ENCODE measurements at regions not wholly inside any gene's neighbourhood (a gene's known extent, or its start where the extent isn't known, plus 50 kb on each side); places are given as distances from the start of the nearest gene placed in this dataset.
A peak's percentile ranks its signal among the peaks of the same experiment; 100 is the strongest.

DNA sequence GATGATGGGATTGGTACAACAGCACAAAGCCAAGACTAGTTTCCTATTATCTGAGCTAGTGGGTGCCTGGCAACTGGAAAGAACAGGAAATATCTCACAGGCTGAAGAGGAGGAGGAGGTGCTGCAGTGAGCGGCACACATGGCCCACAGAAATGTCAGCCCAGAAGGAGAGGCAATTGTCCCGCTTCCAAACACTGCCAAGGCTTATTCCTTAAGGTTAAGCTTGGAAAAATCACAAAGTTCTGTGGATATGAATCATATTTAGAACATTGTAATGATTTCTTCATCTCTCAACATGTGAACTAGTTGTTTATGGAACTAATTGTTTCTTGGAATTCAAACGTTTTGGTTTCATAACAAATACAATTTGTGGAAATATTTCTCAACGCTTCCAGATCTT lies 1019.5 kb upstream of the SEMA6A start:
- no peaks in the 10 kb centered on the region for H3K27me3 ChIP-seq (ENCODE audit: control insufficient read depth in 2 of 2, insufficient read depth in 1 of 2, low read length in 1 of 2)
- H3K36me3 ChIP-seq (ENCODE audit: control insufficient read depth in 2 of 2, insufficient read depth in 2 of 2, low read length in 1 of 2) = no peaks in the 10 kb centered on the region
- no peaks in the 10 kb centered on the region for H3K4me1 ChIP-seq (ENCODE audit: control insufficient read depth in 2 of 2, insufficient read depth in 2 of 2, low read length in 2 of 2)
- no peak overlapping the region for H3K27ac ChIP-seq (ENCODE audit: low read depth in 1 of 2, low read length in 1 of 2)
- 48% methylated on average over 4 of the region's 4 CpGs for WGBS
- DNase-seq (ENCODE audit: low read depth in 6 of 9, low spot score in 9 of 9) = no peak
- no peak overlapping the region for H3K4me3 ChIP-seq (ENCODE audit: low read length in 2 of 2)
- H3K9me3 ChIP-seq (ENCODE audit: control insufficient read depth in 2 of 2, insufficient read depth in 1 of 2, low read length in 1 of 2) = no peaks in the 10 kb centered on the region

DNA sequence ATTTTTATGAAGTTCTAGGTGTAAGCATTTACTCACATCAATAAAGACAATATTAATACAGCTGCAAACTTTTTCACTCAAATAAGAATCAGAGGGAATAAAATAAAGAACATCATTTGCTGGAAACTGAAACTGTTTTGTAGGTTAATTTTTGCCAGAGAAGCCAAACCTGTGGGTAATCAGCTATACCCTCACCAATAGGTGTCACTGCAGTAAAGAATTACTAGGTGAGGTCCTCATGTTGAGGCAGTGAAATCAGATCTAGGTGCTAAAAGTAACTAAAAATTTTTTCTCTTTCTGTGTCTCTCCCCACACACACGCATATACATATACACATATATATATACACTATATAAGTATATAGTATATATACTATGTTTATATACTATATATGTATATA lies 1016.3 kb upstream of the SEMA6A start:
- Histone ChIP-seq H3K27ac (ENCODE audit: low read depth in 1 of 2, low read length in 1 of 2) (no peak overlapping the region), H3K9me3 (ENCODE audit: control insufficient read depth in 2 of 2, insufficient read depth in 1 of 2, low read length in 1 of 2) (no peaks in the 10 kb centered on the region), H3K4me1 (ENCODE audit: control insufficient read depth in 2 of 2, insufficient read depth in 2 of 2, low read length in 2 of 2) (no peaks in the 10 kb centered on the region), H3K36me3 (ENCODE audit: control insufficient read depth in 2 of 2, insufficient read depth in 2 of 2, low read length in 1 of 2) (no peaks in the 10 kb centered on the region), H3K4me3 (ENCODE audit: low read length in 2 of 2) (no peak overlapping the region), H3K27me3 (ENCODE audit: control insufficient read depth in 2 of 2, insufficient read depth in 1 of 2, low read length in 1 of 2) (no peaks in the 10 kb centered on the region)
- peak in 1 of 9 donors; percentile 1 for DNase-seq (ENCODE audit: low read depth in 6 of 9, low spot score in 9 of 9)
- WGBS = 55% methylated on average over 1 of the region's 1 CpG

DNA sequence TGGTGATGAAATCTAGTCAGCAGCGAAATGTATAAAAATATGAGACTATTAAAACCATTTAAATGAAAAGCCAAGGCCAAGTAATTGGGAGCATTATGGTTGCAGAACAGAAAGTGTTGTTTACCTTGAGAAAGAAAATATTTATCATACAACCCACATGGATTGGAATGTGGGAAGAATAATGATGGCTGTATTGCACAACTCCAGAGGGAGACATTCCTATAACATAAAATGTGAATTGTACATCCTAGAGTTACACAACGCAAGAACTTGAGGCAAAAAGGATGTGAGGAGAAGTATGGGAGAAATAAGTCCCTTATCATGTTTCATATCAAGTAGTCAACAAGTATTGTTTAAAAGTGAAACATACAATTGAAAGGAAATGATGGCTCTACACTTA lies 1014.0 kb upstream of the SEMA6A start:
- Histone ChIP-seq H3K4me1 (ENCODE audit: control insufficient read depth in 2 of 2, insufficient read depth in 2 of 2, low read length in 2 of 2) (no peaks in the 10 kb centered on the region), H3K4me3 (ENCODE audit: low read length in 2 of 2) (no peak overlapping the region), H3K27ac (ENCODE audit: low read depth in 1 of 2, low read length in 1 of 2) (no peak overlapping the region), H3K9me3 (ENCODE audit: control insufficient read depth in 2 of 2, insufficient read depth in 1 of 2, low read length in 1 of 2) (no peaks in the 10 kb centered on the region), H3K36me3 (ENCODE audit: control insufficient read depth in 2 of 2, insufficient read depth in 2 of 2, low read length in 1 of 2) (no peaks in the 10 kb centered on the region), H3K27me3 (ENCODE audit: control insufficient read depth in 2 of 2, insufficient read depth in 1 of 2, low read length in 1 of 2) (no peaks in the 10 kb centered on the region)
- no peak for DNase-seq (ENCODE audit: low read depth in 6 of 9, low spot score in 9 of 9)
- WGBS = 97% methylated on average over 2 of the region's 2 CpGs

DNA sequence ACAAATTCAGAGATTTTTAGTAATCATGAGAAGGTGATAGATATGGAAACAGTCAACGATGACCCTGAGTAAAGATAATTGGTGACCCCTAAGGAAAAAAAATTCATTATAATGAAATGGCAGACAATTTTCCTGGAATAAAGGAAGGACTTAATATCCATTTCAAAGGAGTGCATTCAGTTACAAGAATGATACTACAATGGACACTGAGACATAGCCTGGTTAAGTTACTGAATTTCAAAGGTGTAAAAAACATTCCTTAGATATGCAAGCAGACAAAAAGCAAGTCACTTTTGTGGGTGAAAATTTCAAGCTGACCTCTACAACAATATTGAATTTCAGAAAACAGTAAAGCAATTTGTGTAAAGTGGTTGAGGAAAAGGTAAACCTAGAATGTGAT lies 1012.5 kb upstream of the SEMA6A start:
- Histone ChIP-seq H3K4me1 (ENCODE audit: control insufficient read depth in 2 of 2, insufficient read depth in 2 of 2, low read length in 2 of 2) (no peaks in the 10 kb centered on the region), H3K4me3 (ENCODE audit: low read length in 2 of 2) (no peak overlapping the region), H3K9me3 (ENCODE audit: control insufficient read depth in 2 of 2, insufficient read depth in 1 of 2, low read length in 1 of 2) (no peaks in the 10 kb centered on the region), H3K36me3 (ENCODE audit: control insufficient read depth in 2 of 2, insufficient read depth in 2 of 2, low read length in 1 of 2) (no peaks in the 10 kb centered on the region), H3K27ac (ENCODE audit: low read depth in 1 of 2, low read length in 1 of 2) (no peak overlapping the region), H3K27me3 (ENCODE audit: control insufficient read depth in 2 of 2, insufficient read depth in 1 of 2, low read length in 1 of 2) (no peaks in the 10 kb centered on the region)
- 90% methylated on average over 1 of the region's 1 CpG for WGBS
- no peak for DNase-seq (ENCODE audit: low read depth in 6 of 9, low spot score in 9 of 9)

DNA sequence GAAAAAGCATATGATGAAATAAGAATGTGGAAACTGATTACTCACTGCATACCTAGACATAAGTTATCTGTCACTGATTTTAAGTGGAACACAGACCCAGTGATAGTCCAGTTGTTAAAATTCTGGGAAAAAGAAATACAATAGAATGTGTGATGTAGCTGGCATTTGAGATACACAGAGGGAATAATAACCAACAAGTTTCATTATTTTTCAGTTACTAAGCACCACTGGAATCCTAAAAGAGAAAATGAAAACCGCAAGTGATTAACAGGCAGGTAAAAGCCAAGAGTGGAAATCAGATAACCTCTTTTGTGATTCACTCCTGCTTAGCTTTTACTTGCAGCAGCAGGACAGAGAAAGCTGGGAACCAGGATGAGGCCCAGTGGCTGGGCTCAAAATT lies 994.0 kb upstream of the SEMA6A start:
- Histone ChIP-seq H3K36me3 (ENCODE audit: control insufficient read depth in 2 of 2, insufficient read depth in 2 of 2, low read length in 1 of 2) (no peaks in the 10 kb centered on the region), H3K27ac (ENCODE audit: low read depth in 1 of 2, low read length in 1 of 2) (no peak overlapping the region), H3K4me1 (ENCODE audit: control insufficient read depth in 2 of 2, insufficient read depth in 2 of 2, low read length in 2 of 2) (no peaks in the 10 kb centered on the region), H3K27me3 (ENCODE audit: control insufficient read depth in 2 of 2, insufficient read depth in 1 of 2, low read length in 1 of 2) (no peaks in the 10 kb centered on the region), H3K4me3 (ENCODE audit: low read length in 2 of 2) (no peak overlapping the region), H3K9me3 (ENCODE audit: control insufficient read depth in 2 of 2, insufficient read depth in 1 of 2, low read length in 1 of 2) (no peaks in the 10 kb centered on the region)
- DNase-seq (ENCODE audit: low read depth in 6 of 9, low spot score in 9 of 9) = no peak
- WGBS = 89% methylated on average over 1 of the region's 1 CpG

DNA sequence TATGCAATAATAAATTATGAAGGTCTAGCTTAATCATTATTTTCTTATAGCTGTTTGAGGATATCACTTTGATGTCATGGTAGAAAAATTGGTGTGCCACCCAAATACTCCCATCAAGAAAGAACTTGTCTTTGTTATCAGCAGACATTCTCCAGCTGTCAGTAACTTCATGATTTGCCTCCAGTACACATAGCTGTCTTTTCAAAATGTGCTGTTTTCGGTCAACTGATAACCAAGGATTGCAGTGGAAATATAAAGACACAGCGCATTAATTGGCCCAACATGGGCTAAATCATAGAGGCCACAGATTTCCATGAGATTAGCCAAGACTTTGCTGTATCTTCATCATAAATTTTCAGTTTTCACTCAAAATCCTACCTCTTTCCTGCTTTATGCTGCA lies 993.5 kb upstream of the SEMA6A start:
- Histone ChIP-seq H3K4me1 (ENCODE audit: control insufficient read depth in 2 of 2, insufficient read depth in 2 of 2, low read length in 2 of 2) (no peaks in the 10 kb centered on the region), H3K27me3 (ENCODE audit: control insufficient read depth in 2 of 2, insufficient read depth in 1 of 2, low read length in 1 of 2) (no peaks in the 10 kb centered on the region), H3K4me3 (ENCODE audit: low read length in 2 of 2) (no peak overlapping the region), H3K9me3 (ENCODE audit: control insufficient read depth in 2 of 2, insufficient read depth in 1 of 2, low read length in 1 of 2) (no peaks in the 10 kb centered on the region), H3K27ac (ENCODE audit: low read depth in 1 of 2, low read length in 1 of 2) (no peak overlapping the region), H3K36me3 (ENCODE audit: control insufficient read depth in 2 of 2, insufficient read depth in 2 of 2, low read length in 1 of 2) (no peaks in the 10 kb centered on the region)
- WGBS = 93% methylated on average over 2 of the region's 2 CpGs
- no peak for DNase-seq (ENCODE audit: low read depth in 6 of 9, low spot score in 9 of 9)

DNA sequence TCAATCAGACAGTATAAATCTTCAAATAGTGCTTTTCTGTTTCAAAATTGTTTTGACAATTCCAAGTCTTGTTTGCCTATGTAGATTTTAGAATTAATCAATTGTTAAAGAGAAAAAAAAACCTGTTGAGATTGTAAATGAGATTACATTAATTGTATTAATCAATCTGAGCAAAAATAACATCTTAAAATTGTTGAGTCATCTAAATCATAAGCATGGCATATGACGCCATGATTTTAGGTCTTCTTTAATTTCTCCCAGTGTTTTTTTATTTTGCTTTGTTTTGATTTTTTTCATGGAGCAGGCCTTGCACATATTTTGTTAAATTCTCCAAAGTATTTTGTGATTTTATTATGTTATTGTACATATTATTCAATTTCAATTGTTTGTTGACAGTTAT lies 988.0 kb upstream of the SEMA6A start:
- 96% methylated on average over 1 of the region's 1 CpG for WGBS
- Histone ChIP-seq H3K27ac (ENCODE audit: low read depth in 1 of 2, low read length in 1 of 2) (no peak overlapping the region), H3K4me3 (ENCODE audit: low read length in 2 of 2) (no peak overlapping the region), H3K27me3 (ENCODE audit: control insufficient read depth in 2 of 2, insufficient read depth in 1 of 2, low read length in 1 of 2) (no peaks in the 10 kb centered on the region), H3K4me1 (ENCODE audit: control insufficient read depth in 2 of 2, insufficient read depth in 2 of 2, low read length in 2 of 2) (no peaks in the 10 kb centered on the region), H3K36me3 (ENCODE audit: control insufficient read depth in 2 of 2, insufficient read depth in 2 of 2, low read length in 1 of 2) (no peaks in the 10 kb centered on the region), H3K9me3 (ENCODE audit: control insufficient read depth in 2 of 2, insufficient read depth in 1 of 2, low read length in 1 of 2) (no peaks in the 10 kb centered on the region)
- no peak for DNase-seq (ENCODE audit: low read depth in 6 of 9, low spot score in 9 of 9)

DNA sequence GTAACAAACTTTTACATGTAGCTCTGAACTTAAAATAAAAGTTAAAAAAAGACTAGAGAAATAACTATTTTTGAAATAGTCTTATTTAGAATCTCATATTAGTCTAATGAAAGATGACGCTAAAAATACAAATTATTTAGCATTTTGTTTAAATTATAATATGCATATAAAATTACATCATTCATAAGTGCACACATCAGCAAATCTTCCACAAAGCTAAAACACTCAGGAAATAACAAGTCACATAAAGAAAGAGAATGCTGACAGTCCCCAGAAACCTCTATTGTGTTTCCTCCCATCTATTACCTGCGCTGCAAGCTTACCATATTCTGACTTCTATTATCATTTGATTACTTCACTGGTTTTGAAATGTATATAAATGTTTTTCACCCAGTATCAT lies 986.9 kb upstream of the SEMA6A start:
- Histone ChIP-seq H3K27ac (ENCODE audit: low read depth in 1 of 2, low read length in 1 of 2) (no peak overlapping the region), H3K9me3 (ENCODE audit: control insufficient read depth in 2 of 2, insufficient read depth in 1 of 2, low read length in 1 of 2) (no peaks in the 10 kb centered on the region), H3K36me3 (ENCODE audit: control insufficient read depth in 2 of 2, insufficient read depth in 2 of 2, low read length in 1 of 2) (no peaks in the 10 kb centered on the region), H3K4me3 (ENCODE audit: low read length in 2 of 2) (no peak overlapping the region), H3K27me3 (ENCODE audit: control insufficient read depth in 2 of 2, insufficient read depth in 1 of 2, low read length in 1 of 2) (no peaks in the 10 kb centered on the region), H3K4me1 (ENCODE audit: control insufficient read depth in 2 of 2, insufficient read depth in 2 of 2, low read length in 2 of 2) (no peaks in the 10 kb centered on the region)
- 94% methylated on average over 2 of the region's 2 CpGs for WGBS
- no peak for DNase-seq (ENCODE audit: low read depth in 6 of 9, low spot score in 9 of 9)

DNA sequence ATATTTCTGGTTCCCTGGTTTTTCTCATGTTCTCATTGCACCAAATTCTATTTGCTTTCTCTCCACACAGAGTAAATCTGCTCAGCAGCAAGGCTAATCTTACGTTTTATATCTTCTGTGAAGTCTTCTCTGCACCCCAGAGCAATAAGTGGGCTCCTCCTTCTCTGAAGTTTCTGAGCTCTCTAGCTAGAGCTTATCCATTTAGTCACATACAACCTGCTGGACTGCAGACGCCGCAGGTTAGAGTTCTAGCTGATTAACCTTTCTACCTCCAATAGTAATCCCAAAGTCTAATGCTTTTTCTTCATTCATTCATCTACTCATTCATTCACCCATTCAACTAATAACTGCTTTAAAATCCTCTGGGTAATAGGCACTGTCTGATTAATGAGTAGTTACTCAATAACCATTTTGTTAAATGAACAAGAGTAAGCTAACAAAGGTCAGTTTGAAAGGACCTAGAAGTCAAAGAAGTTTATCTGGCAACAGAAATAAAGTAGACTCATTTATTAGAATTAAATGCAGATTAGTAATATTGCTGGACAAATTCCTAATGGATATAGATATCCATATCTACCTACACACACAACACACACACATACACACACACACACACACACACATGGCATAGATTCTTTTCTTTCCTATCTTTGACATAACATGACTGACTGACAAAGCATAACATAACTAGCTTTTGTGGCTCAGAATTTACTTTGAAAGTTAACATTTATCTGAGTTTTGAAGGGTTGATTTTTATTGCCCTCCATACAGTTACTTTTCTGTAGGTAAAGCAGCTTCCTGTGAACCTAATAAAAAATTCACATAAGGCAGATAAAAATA lies 984.6 kb upstream of the SEMA6A start:
- 93% methylated on average over 3 of the region's 3 CpGs for WGBS
- Histone ChIP-seq H3K27me3 (ENCODE audit: control insufficient read depth in 2 of 2, insufficient read depth in 1 of 2, low read length in 1 of 2) (no peaks in the 10 kb centered on the region), H3K4me3 (ENCODE audit: low read length in 2 of 2) (no peak overlapping the region), H3K9me3 (ENCODE audit: control insufficient read depth in 2 of 2, insufficient read depth in 1 of 2, low read length in 1 of 2) (no peaks in the 10 kb centered on the region), H3K4me1 (ENCODE audit: control insufficient read depth in 2 of 2, insufficient read depth in 2 of 2, low read length in 2 of 2) (no peaks in the 10 kb centered on the region), H3K36me3 (ENCODE audit: control insufficient read depth in 2 of 2, insufficient read depth in 2 of 2, low read length in 1 of 2) (no peaks in the 10 kb centered on the region), H3K27ac (ENCODE audit: low read depth in 1 of 2, low read length in 1 of 2) (no peak overlapping the region)
- no peak for DNase-seq (ENCODE audit: low read depth in 6 of 9, low spot score in 9 of 9)

All from thymus (tissue), 11 donors.